ENCODE measurements at regions not wholly inside any gene's neighbourhood (a gene's known extent, or its start where the extent isn't known, plus 50 kb on each side); places are given as distances from the start of the nearest gene placed in this dataset.

DNA sequence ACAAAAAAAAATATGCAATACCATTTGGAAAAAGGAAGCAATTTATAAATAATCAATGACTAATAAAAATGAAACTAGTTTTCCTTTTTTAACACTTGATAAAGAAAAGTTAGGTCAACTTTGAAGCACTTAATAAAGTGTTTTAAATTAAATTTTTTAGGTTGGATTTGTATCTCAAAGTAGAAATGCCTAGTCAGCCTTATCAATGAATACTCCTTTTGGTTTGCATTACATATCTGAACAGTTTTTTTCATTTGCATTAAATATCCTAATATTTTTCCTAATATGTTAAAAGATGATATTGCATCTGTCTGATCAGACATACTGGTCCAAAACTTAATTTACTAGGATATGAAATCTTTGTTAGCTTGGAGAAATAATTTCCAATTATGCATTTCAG lies 155.8 kb upstream of the ZFP42 start:
- H3K4me3 ChIP-seq (replicated peaks; ENCODE audit: insufficient read depth, low read length): no peak overlapping the region
- no peaks in the 10 kb centered on the region for H3K27me3 ChIP-seq (ENCODE audit: insufficient read depth, poor library complexity, severe bottlenecking)
- TF ChIP-seq SPI1 (IDR thresholded peaks at IDR 0.05; ENCODE audit: borderline replicate concordance, low read depth): no peak
- TF ChIP-seq, protein P1, sequence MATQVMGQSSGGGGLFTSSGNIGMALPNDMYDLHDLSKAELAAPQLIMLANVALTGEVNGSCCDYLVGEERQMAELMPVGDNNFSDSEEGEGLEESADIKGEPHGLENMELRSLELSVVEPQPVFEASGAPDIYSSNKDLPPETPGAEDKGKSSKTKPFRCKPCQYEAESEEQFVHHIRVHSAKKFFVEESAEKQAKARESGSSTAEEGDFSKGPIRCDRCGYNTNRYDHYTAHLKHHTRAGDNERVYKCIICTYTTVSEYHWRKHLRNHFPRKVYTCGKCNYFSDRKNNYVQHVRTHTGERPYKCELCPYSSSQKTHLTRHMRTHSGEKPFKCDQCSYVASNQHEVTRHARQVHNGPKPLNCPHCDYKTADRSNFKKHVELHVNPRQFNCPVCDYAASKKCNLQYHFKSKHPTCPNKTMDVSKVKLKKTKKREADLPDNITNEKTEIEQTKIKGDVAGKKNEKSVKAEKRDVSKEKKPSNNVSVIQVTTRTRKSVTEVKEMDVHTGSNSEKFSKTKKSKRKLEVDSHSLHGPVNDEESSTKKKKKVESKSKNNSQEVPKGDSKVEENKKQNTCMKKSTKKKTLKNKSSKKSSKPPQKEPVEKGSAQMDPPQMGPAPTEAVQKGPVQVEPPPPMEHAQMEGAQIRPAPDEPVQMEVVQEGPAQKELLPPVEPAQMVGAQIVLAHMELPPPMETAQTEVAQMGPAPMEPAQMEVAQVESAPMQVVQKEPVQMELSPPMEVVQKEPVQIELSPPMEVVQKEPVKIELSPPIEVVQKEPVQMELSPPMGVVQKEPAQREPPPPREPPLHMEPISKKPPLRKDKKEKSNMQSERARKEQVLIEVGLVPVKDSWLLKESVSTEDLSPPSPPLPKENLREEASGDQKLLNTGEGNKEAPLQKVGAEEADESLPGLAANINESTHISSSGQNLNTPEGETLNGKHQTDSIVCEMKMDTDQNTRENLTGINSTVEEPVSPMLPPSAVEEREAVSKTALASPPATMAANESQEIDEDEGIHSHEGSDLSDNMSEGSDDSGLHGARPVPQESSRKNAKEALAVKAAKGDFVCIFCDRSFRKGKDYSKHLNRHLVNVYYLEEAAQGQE (IDR thresholded peaks at IDR 0.05; ENCODE audit: insufficient replicate concordance, low read depth): no peak
- TF ChIP-seq POLR2AphosphoS5 (IDR thresholded peaks at IDR 0.05; ENCODE audit: low read depth): no peak
- no peak for TF ChIP-seq GABPA (IDR thresholded peaks at IDR 0.05; ENCODE audit: low read depth)
- TF ChIP-seq, protein P2, sequence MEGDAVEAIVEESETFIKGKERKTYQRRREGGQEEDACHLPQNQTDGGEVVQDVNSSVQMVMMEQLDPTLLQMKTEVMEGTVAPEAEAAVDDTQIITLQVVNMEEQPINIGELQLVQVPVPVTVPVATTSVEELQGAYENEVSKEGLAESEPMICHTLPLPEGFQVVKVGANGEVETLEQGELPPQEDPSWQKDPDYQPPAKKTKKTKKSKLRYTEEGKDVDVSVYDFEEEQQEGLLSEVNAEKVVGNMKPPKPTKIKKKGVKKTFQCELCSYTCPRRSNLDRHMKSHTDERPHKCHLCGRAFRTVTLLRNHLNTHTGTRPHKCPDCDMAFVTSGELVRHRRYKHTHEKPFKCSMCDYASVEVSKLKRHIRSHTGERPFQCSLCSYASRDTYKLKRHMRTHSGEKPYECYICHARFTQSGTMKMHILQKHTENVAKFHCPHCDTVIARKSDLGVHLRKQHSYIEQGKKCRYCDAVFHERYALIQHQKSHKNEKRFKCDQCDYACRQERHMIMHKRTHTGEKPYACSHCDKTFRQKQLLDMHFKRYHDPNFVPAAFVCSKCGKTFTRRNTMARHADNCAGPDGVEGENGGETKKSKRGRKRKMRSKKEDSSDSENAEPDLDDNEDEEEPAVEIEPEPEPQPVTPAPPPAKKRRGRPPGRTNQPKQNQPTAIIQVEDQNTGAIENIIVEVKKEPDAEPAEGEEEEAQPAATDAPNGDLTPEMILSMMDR (IDR thresholded peaks at IDR 0.05; ENCODE audit: insufficient read depth, low read length): no peak
- H3K27ac ChIP-seq (replicated peaks): no peak overlapping the region
- no peak for DNase-seq (ENCODE audit: low read depth in 1 of 2, low spot score in 1 of 2)

DNA sequence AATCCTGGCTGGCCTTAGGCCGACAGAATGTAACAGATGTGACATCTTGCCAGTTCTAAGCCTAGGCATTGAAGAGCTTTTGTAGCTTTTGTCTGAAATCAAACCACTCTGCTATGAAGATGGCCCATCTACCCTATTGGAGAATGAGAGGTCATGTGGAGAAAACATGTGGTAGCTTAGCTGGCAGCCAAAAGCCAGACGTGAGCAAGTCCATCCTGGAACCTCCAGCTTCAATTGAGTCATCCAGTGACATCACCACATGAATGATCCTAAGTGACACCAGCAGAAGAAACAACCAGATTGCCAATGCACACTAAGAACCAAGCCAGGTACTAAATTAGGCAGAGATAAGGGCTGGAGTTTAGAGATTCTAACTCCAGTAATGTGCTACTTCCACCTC lies 154.8 kb upstream of the ZFP42 start:
- Histone ChIP-seq H3K27ac (replicated peaks) (no peak overlapping the region), H3K27me3 (ENCODE audit: insufficient read depth, poor library complexity, severe bottlenecking) (no peaks in the 10 kb centered on the region), H3K4me3 (replicated peaks; ENCODE audit: insufficient read depth, low read length) (no peak overlapping the region)
- TF ChIP-seq SPI1 (IDR thresholded peaks at IDR 0.05; ENCODE audit: borderline replicate concordance, low read depth): no peak
- TF ChIP-seq, protein P1 (IDR thresholded peaks at IDR 0.05; ENCODE audit: insufficient replicate concordance, low read depth): no peak
- TF ChIP-seq, protein P2 (IDR thresholded peaks at IDR 0.05; ENCODE audit: insufficient read depth, low read length): no peak
- no peak for TF ChIP-seq POLR2AphosphoS5 (IDR thresholded peaks at IDR 0.05; ENCODE audit: low read depth)
- no peak for TF ChIP-seq GABPA (IDR thresholded peaks at IDR 0.05; ENCODE audit: low read depth)
- DNase-seq (ENCODE audit: low read depth in 1 of 2, low spot score in 1 of 2): no peak

DNA sequence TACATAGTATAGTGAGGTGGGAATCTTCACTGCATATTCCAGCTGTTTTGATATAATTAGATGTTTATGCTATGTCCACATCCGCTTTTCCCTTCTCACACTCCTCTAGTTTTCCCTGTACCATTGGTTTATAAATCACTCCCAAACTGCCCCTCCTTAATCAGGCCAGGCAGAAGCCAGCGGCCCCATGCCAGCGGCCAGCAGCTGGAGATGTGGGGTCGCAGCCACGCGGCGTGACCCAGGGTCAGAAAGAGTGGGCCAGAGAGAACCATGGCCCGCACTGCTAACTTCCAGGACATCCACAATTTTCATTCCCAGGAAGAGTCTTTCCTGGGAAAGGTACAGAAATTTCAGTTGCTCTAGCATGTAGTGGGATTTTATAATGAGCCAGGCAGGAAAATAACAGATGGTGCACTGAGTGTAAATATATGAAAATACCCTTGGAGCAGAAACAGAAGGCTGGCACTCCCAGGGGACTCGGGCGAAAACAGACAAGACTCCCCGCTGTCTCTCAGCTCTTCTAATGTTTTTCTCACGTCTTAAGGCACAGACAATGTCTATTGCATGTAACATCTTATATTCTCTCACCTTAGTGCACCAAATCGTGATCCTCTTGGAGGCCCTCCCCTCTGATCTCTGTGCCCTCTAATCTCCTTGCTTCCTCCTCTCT lies 145.9 kb upstream of the ZFP42 start:
- TF ChIP-seq, protein P2 (IDR thresholded peaks at IDR 0.05; ENCODE audit: insufficient read depth, low read length): no peak
- TF ChIP-seq SPI1 (IDR thresholded peaks at IDR 0.05; ENCODE audit: borderline replicate concordance, low read depth) (no peak), GABPA (IDR thresholded peaks at IDR 0.05; ENCODE audit: low read depth) (no peak), POLR2AphosphoS5 (IDR thresholded peaks at IDR 0.05; ENCODE audit: low read depth) (no peak)
- TF ChIP-seq, protein P1 (IDR thresholded peaks at IDR 0.05; ENCODE audit: insufficient replicate concordance, low read depth): no peak
- DNase-seq (ENCODE audit: low read depth in 1 of 2, low spot score in 1 of 2): no peak
- no peaks in the 10 kb centered on the region for H3K27me3 ChIP-seq (ENCODE audit: insufficient read depth, poor library complexity, severe bottlenecking)
- no peak overlapping the region for H3K27ac ChIP-seq (replicated peaks)
- no peak overlapping the region for H3K4me3 ChIP-seq (replicated peaks; ENCODE audit: insufficient read depth, low read length)
